MCF 10A (cell line): ENCODE measurements at regions not wholly inside any gene's neighbourhood (a gene's known extent, or its start where the extent isn't known, plus 50 kb on each side); places are given as distances from the start of the nearest gene placed in this dataset.

Source experiments
- BruUV-seq: library from RNA; stranded (reverse); fragments of 400-500 nt; replicated peaks from 2 replicates; lab custom pipeline; 2021; lab: Mats Ljungman, UMichigan
- CTCF ChIA-PET: fragments of 300-600 bp; sonication (Branson Sonifier 250); formaldehyde crosslinking; extraction: SDS; loops from one replicate; lab custom pipeline; 2021; ENCODE audit warnings: antibody characterized with exemption, inconsistent platforms; lab: Yijun Ruan, JAX
- POLR2A ChIA-PET: fragments of 300-600, 350-650 bp; sonication (Branson Sonifier 250); formaldehyde crosslinking; extraction: SDS; loops from one replicate; lab custom pipeline; 2020; ENCODE audit warnings: antibody characterized with exemption, inconsistent platforms; lab: Yijun Ruan, JAX
- DNase-seq: peaks from one replicate; pipeline ENCODE4 v3.0.0-alpha.2; 2018; ENCODE audit not compliant: unreplicated experiment
- H3K27ac Mint-ChIP-seq: one replicate; pipeline ENCODE4 v1.8.0; 2022; ENCODE audit warnings: mild to moderate bottlenecking, low read depth, mixed read lengths; ENCODE audit not compliant: unreplicated experiment
- H3K27me3 Mint-ChIP-seq: one replicate; pipeline ENCODE4 v1.8.0; 2022; ENCODE audit warnings: mixed read lengths; ENCODE audit not compliant: insufficient read depth, unreplicated experiment
- H3K36me3 Mint-ChIP-seq: one replicate; pipeline ENCODE4 v1.8.0; 2022; ENCODE audit warnings: mild to moderate bottlenecking, moderate library complexity, mixed read lengths; ENCODE audit not compliant: insufficient read depth, unreplicated experiment
- H3K4me1 Mint-ChIP-seq: one replicate; pipeline ENCODE4 v1.8.0; 2022; ENCODE audit warnings: mixed read lengths; ENCODE audit not compliant: insufficient read depth, unreplicated experiment
- H3K4me3 Mint-ChIP-seq: one replicate; pipeline ENCODE4 v1.8.0; 2022; ENCODE audit warnings: mild to moderate bottlenecking, moderate library complexity, mixed read lengths; ENCODE audit not compliant: unreplicated experiment
- H3K9me3 Mint-ChIP-seq: one replicate; pipeline ENCODE4 v1.8.0; 2022; ENCODE audit warnings: mixed read lengths; ENCODE audit not compliant: unreplicated experiment
- intact Hi-C: fragments of 100-400 bp; cut with micrococcal nuclease; formaldehyde crosslinking; loops from 2 replicates; pipeline ENCODE4 v1.14.1; 2022
- TF ChIP-seq, protein P1 (sequence below): fragments of 200-600 bp; IDR thresholded peaks from one replicate; pipeline ENCODE4 v1.8.0; 2022; ENCODE audit warnings: antibody characterized with exemption, mild to moderate bottlenecking; ENCODE audit not compliant: unreplicated experiment

DNA sequence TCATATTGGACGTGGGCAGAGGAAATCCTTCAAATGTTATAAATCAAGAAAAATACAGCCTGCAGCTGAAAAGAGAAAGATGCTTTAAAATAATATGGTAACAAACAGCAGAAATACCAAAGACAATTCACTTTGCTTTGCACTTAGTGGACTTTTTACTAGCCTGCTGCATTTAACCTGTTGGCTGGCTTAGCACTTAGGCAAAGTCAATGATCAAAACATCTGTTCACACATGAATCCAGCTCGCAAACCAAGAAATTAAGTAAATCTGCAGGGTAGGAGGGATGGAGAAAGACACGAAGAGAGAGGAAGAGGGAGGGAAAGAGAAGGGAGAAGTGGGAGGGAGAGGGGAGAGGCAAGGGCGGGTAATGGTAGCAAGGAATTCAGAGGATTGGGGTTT, 103.6 kb upstream of the RAB4A start:
- Mint-ChIP-seq H3K9me3 (no peaks in the 10 kb centered on the region), H3K4me1 (no peaks in the 10 kb centered on the region), H3K27me3 (peaks cover 34% of the 10 kb centered on the region), H3K27ac (no peak overlapping the region), H3K36me3 (no peaks in the 10 kb centered on the region), H3K4me3 (no peak overlapping the region)
- DNase-seq = no peak
- intact Hi-C loops = no loop called here
- CTCF ChIA-PET = interaction anchor here (0.5 to 1.2 kb wide), 2 partner anchors 60 to 79 kb away, joined by 3 to 4 read pairs; no protein-coding TSS in a partner anchor
- TF ChIP-seq, protein P1, sequence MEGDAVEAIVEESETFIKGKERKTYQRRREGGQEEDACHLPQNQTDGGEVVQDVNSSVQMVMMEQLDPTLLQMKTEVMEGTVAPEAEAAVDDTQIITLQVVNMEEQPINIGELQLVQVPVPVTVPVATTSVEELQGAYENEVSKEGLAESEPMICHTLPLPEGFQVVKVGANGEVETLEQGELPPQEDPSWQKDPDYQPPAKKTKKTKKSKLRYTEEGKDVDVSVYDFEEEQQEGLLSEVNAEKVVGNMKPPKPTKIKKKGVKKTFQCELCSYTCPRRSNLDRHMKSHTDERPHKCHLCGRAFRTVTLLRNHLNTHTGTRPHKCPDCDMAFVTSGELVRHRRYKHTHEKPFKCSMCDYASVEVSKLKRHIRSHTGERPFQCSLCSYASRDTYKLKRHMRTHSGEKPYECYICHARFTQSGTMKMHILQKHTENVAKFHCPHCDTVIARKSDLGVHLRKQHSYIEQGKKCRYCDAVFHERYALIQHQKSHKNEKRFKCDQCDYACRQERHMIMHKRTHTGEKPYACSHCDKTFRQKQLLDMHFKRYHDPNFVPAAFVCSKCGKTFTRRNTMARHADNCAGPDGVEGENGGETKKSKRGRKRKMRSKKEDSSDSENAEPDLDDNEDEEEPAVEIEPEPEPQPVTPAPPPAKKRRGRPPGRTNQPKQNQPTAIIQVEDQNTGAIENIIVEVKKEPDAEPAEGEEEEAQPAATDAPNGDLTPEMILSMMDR = no peak
- POLR2A ChIA-PET = interaction anchor here (1.2 kb wide), 1 partner anchor 438 kb away, joined by 4 read pairs; no protein-coding TSS in a partner anchor
- BruUV-seq = no TSS peak

GRCh38 chr1:229169399-229169798, 101.5 kb upstream of the RAB4A start:
- no TSS peak for BruUV-seq
- TF ChIP-seq, protein P1 = no peak
- no peaks in the 10 kb centered on the region for H3K9me3 Mint-ChIP-seq
- no peaks in the 10 kb centered on the region for H3K4me1 Mint-ChIP-seq
- CTCF ChIA-PET = interaction anchor here (0.7 to 0.8 kb wide), 2 partner anchors 10 to 14 kb away, joined by 3 read pairs; no protein-coding TSS in a partner anchor
- peaks cover 29% of the 10 kb centered on the region for H3K27me3 Mint-ChIP-seq
- intact Hi-C loops = no loop called here
- H3K27ac Mint-ChIP-seq = no peak overlapping the region
- no peak overlapping the region for H3K4me3 Mint-ChIP-seq
- no peak for DNase-seq
- no peaks in the 10 kb centered on the region for H3K36me3 Mint-ChIP-seq
- POLR2A ChIA-PET = no interaction called here

DNA sequence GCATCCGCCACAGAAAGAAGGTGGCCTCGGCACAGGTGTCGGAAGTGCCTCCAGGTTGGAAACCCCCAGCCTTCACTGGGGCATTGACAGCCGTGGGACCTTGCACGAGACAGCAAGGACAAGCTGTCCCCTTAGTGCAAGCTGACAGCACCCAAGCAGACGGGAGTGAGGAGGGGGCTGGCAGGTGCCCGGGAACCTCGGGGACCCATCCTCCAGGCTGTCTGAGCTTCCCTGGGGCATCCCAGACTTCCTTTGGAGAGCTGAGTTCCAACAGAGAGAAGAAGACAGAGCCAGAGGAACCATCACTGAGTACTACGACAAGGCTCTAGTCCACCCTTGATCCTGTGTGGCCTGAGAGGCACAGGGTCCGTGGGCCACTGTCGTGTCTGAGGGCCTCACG, 100.6 kb upstream of the RAB4A start:
- no TSS peak for BruUV-seq
- no peak overlapping the region for H3K27ac Mint-ChIP-seq
- H3K4me3 Mint-ChIP-seq = no peak overlapping the region
- H3K4me1 Mint-ChIP-seq = no peaks in the 10 kb centered on the region
- no peaks in the 10 kb centered on the region for H3K36me3 Mint-ChIP-seq
- peaks cover 20% of the 10 kb centered on the region for H3K27me3 Mint-ChIP-seq
- H3K9me3 Mint-ChIP-seq = no peaks in the 10 kb centered on the region
- intact Hi-C loops = no loop called here
- CTCF ChIA-PET = interaction anchor here (0.5 to 1.4 kb wide), 2 partner anchors 21 to 436 kb away, joined by 3 read pairs; no protein-coding TSS in a partner anchor
- no peak for DNase-seq
- TF ChIP-seq, protein P1 = no peak
- POLR2A ChIA-PET = interaction anchor here (1.1 kb wide), 1 partner anchor 55 kb away, joined by 3 read pairs; no protein-coding TSS in a partner anchor

- Mint-ChIP-seq H3K36me3 (no peaks in the 10 kb centered on the region), H3K27ac (no peak overlapping the region), H3K4me1 (no peaks in the 10 kb centered on the region), H3K9me3 (no peaks in the 10 kb centered on the region), H3K4me3 (no peak overlapping the region), H3K27me3 (peaks cover 13% of the 10 kb centered on the region)
- no peak for DNase-seq
- BruUV-seq = no TSS peak
- intact Hi-C loops = no loop called here
- ChIA-PET POLR2A (interaction anchor here (1.1 kb wide), 1 partner anchor 55 kb away, joined by 3 read pairs; no protein-coding TSS in a partner anchor), CTCF (interaction anchor here (0.6 to 1.4 kb wide), 4 partner anchors 87 to 501 kb away, joined by 3 to 4 read pairs (median 3); no protein-coding TSS in a partner anchor)
- TF ChIP-seq, protein P1 = no peak
Observed at GRCh38 chr1:229170778-229171505, 100.0 kb upstream of the RAB4A start.
